ENCODE measurements at regions not wholly inside any gene's neighbourhood (a gene's known extent, or its start where the extent isn't known, plus 50 kb on each side); places are given as distances from the start of the nearest gene placed in this dataset.

DNA sequence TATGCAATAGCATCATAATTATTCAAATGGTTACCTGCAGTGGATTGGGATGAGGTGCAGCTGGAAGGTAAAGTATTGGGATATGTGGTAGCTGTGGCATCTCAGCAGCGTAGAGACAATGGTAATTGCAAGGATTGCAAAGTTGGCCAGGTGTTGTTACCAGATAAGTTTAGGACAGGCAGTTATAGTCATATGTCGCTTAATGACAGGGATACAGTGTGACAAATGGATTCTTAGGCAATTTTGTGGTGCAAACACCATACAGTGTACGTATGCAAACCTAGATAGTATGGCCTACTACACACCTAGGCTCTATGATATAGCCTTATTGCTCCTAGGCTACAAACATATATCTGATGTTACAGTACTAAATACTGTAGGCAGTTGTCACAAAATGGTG is 163.5 kb upstream of the LYZL2 start:
- no peak for TF ChIP-seq CTCF (IDR thresholded peaks at IDR 0.05; ENCODE audit: insufficient read depth, low read depth, low read length)
- TF ChIP-seq EZH2 (IDR thresholded peaks at IDR 0.05; ENCODE audit: insufficient read depth, low read length), result no peak

Data from astrocyte (in vitro differentiated cells and primary cell).